HG03064 (cell line): ENCODE measurements at regions not wholly inside any gene's neighbourhood (a gene's known extent, or its start where the extent isn't known, plus 50 kb on each side); places are given as distances from the start of the nearest gene placed in this dataset.

ENCODE experiments used
- ATAC-seq: cut with Tn5 transposase; IDR thresholded peaks from one replicate; pipeline ENCODE4 v1.9.1; 2021; ENCODE audit warnings: low read depth; ENCODE audit not compliant: unreplicated experiment

- ATAC-seq, result peak; percentile 99
Measured at GRCh38 chr4:130233377-130234047, 1137.6 kb downstream of the C4orf33 start.

DNA sequence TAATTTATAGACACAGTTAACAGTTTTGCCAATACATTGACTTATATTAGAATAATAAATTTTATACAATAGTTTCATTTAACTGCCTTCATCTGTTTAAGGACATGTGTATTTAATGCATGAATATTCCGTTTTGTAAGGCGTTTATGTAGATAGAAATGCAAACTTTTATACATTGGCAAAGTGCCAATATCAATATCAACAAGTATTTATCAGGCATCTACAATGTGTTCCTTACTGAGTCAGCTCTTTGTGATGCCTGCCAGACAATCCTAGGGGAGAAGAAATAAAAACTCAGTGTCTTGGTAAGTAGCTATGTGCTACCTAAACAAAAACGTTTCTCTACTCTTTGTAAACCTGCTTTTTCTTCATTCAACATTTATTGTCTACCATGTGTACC, 1142.2 kb downstream of the C4orf33 start:
- ATAC-seq, result no peak

- ATAC-seq, result no peak
Measured at GRCh38 chr4:130249002-130249401, 1153.0 kb downstream of the C4orf33 start.

DNA sequence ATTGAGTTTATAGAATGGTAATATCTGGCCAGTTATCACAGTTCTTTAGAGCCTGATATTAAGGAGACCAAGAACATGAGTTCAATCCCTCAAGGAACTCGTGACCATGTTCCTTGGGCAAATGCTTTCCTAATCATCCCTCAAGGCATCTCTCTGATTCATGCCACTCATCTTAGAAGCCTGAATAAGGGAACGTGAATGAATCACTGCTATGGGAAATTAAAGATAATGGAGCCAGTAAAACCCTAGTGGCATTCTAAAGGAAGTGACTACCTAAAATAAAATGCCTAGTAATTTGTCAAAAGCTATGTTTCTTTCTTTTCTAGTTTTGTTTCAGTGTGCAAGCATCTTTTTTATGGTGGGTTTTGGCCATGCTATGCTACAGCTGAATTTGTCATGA, 1161.3 kb downstream of the C4orf33 start:
- no peak for ATAC-seq

GRCh38 chr4:130266814-130267213, 1170.9 kb downstream of the C4orf33 start:
- ATAC-seq, result no peak

GRCh38 chr4:130288576-130288975, 1192.6 kb downstream of the C4orf33 start:
- ATAC-seq, result no peak

- ATAC-seq, result no peak
Measured at GRCh38 chr4:130293692-130294091, 1197.7 kb downstream of the C4orf33 start.

GRCh38 chr4:130296448-130296847, 1200.5 kb downstream of the C4orf33 start:
- ATAC-seq, result no peak

DNA sequence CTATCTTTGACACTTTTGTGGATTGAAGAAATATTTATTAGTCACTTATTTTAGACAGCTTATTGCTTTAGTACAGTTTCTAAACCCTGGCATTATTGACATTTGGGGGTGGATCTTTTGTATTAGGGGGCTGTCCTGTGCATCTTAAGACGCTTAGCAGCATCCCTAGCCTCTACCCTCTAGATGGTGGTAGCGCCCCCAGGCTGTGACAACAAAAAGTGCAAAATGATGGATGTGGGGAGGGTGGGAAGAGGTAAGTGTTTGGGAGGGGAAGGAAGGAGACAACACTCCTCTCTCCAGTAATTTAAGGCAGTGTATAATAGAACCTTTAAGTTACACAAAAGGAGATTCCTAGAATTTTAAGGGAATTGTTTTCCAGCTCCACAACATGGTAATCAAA, 1210.6 kb downstream of the C4orf33 start:
- ATAC-seq, result no peak

GRCh38 chr4:130309221-130309620, 1213.3 kb downstream of the C4orf33 start:
- ATAC-seq, result no peak

GRCh38 chr4:130322439-130322838, 1226.5 kb downstream of the C4orf33 start:
- ATAC-seq, result no peak

- no peak for ATAC-seq
Measured at GRCh38 chr4:130329036-130329435, 1233.1 kb downstream of the C4orf33 start.

DNA sequence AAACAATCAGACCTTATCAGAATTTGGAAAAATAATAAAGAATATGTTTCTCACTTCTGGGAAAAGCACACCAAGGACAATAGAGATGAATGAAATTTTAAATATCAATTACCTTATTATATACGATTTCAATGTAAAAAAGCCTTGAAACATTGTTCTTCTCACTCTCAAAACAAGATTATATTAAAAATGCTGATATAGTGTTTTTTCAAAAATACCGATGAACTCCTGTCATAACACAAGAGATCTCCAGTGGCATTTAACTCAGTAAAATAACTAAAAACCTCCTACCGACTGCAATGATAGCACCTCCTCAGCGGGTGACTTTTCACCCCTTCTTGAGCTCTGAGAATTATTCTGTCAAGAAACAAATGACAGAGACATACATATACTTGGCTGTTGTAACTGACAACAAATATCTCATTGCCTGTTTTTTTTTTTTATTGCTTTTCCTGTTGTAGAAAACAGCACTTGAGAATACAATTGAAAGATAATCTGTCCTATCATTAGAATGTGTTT, 1237.3 kb downstream of the C4orf33 start:
- ATAC-seq, result no peak

- no peak for ATAC-seq
Measured at GRCh38 chr4:130335417-130336194, 1239.7 kb downstream of the C4orf33 start.

DNA sequence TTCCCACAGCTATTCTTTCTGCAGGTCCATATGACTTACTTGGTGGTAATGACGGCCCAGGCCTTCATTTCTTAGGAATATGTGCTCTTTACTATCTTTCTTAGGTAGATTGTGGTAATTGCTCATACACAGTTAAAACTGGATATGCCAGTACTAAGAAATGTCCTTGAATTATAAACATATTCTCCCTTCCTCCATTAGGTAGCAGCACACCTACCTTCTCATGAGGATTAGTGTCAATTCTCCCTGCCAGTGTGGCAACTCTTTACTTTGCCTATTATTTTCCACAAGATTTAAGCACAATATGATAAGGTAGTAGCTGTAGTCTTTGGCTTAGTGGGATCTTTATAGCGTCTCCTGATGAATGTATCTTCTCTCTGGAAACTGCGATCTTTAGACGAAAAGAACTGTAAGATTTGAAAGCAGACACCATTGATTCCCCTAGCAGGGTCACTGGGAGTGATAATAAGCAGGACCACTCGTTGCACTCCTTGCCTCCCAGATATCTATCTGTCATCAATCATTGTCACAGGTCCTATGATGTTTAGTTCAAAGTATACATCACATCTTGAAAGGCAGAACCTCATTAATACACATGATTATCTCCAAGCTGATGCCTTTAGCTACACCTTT, 1240.7 kb downstream of the C4orf33 start:
- peak; percentile 92 for ATAC-seq

DNA sequence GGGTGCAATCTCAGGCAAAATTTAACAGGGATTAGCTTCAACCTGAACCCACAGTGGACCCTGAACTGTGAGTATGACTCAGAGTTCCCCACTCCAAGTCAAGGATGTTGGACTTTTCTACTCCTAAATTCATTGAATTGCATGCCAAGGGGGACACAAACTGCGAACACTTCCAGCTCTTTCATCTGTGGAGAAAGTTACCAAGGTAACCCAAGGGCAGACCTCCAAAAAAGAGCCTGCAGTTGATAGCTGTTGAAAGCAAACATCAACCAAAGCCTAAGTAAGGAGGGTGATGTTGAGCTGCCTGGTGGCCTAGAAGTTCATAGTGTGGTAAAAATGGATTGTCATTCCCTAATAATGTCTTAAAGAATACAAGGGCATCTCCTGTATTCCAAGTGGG, 1242.9 kb downstream of the C4orf33 start:
- no peak for ATAC-seq

DNA sequence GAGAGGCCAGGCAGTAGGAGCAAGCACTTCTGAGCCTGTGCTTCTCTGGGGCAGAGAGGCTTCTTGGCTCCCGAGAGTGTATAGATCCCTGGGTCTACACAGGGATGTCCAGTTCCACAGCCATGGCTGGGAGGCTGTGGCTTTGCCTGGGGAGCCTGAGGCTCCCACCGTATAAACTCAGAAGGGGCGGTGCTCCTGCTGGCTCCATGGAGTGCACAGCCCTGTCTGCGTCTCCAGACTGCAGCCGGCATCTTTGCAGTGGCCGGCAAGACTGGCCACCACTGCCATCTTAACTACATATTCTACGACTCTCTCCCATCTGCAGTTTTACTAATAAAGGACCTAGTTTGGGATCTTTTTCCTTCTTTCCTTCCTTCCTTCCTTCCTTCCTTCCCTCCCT, 1253.8 kb downstream of the C4orf33 start:
- no peak for ATAC-seq

- ATAC-seq, result no peak
Measured at GRCh38 chr4:130356873-130357272, 1260.9 kb downstream of the C4orf33 start.

- no peak for ATAC-seq
Measured at GRCh38 chr4:130359542-130359941, 1263.6 kb downstream of the C4orf33 start.

- ATAC-seq, result no peak
Measured at GRCh38 chr4:130361616-130362015, 1265.7 kb downstream of the C4orf33 start.

DNA sequence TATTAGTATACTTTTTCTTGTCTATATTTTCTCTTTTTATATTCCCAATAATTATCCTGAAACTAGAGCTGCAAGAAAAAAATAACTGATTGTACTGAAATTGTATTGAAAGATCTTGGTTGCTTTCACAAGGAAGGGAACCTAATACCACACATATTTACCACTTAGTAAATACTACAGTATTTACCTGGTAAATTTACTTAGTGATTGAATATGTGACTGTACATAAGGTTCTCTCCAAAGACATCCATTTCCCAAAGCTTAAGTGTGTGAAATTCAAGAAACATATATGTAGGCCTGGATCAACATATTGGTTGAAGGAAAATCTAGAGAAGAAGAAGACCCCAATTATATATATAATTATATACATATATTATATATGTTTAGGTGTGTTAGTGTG, 1272.7 kb downstream of the C4orf33 start:
- no peak for ATAC-seq
